ENCODE measurements at regions not wholly inside any gene's neighbourhood (a gene's known extent, or its start where the extent isn't known, plus 50 kb on each side); places are given as distances from the start of the nearest gene placed in this dataset.

DNA sequence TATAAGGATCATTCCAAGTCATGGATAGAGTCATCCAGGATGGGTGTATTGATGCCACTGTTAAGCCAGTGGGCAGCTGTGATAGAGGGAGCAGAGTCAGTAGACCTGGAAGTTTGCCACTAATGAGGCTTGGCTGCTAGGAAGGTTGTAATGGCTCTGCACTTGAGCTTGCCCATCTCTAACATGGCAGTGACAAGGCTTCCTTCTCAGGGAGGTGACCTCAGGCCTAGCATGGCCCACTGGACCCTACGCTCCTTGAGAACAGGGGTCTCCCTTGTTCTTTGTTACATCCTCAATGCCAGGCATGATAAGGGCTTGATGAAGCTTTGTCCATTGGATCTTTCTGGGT lies 155.1 kb downstream of the CD83 start (continued):
- TF ChIP-seq NRF1 (IDR thresholded peaks at IDR 0.05; ENCODE audit: low read depth, low read length) (no peak), TAF1 (IDR thresholded peaks at IDR 0.05; ENCODE audit: borderline replicate concordance, low read depth, low read length) (no peak)
- TF ChIP-seq, protein P1, sequence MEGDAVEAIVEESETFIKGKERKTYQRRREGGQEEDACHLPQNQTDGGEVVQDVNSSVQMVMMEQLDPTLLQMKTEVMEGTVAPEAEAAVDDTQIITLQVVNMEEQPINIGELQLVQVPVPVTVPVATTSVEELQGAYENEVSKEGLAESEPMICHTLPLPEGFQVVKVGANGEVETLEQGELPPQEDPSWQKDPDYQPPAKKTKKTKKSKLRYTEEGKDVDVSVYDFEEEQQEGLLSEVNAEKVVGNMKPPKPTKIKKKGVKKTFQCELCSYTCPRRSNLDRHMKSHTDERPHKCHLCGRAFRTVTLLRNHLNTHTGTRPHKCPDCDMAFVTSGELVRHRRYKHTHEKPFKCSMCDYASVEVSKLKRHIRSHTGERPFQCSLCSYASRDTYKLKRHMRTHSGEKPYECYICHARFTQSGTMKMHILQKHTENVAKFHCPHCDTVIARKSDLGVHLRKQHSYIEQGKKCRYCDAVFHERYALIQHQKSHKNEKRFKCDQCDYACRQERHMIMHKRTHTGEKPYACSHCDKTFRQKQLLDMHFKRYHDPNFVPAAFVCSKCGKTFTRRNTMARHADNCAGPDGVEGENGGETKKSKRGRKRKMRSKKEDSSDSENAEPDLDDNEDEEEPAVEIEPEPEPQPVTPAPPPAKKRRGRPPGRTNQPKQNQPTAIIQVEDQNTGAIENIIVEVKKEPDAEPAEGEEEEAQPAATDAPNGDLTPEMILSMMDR (IDR thresholded peaks at IDR 0.05): no peak

DNA sequence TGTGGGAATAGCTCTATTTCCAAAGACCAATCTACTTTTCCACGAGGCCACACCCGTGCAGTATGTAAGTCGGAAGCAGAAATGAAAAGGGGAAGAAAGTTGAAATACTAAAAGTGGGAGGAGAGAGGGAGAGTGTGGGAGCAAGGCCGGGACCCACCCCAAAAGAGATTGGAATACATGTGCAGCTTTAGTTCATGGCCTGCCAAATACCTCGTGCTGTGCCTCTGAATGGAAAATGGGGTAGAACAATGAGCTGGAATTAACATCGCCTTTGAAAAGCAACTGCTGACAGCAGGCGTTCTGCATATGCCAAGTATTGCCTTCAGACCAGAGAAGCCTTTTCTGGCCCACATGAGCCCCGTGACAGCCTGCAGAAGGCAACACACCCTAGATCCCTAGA lies 155.6 kb downstream of the CD83 start:
- TF ChIP-seq GATA2 (CRISPR knock-in tag; IDR thresholded peaks at IDR 0.05): no peak
- TF ChIP-seq RCOR1 (IDR thresholded peaks at IDR 0.05; ENCODE audit: low read length): no peak
- no peak for TF ChIP-seq MEF2A (IDR thresholded peaks at IDR 0.05; ENCODE audit: borderline replicate concordance, low read depth)
- no peak for TF ChIP-seq CHD2 (IDR thresholded peaks at IDR 0.05; ENCODE audit: low read length, partially characterized antibody)
- no peak for TF ChIP-seq FOSL2 (IDR thresholded peaks at IDR 0.05; ENCODE audit: borderline replicate concordance, low read depth)
- no peak for TF ChIP-seq TEAD4 (IDR thresholded peaks at IDR 0.05; ENCODE audit: borderline replicate concordance, insufficient read depth)
- Histone ChIP-seq H3K4me3 (ENCODE audit: low read depth in 2 of 2, low read length in 1 of 2) (no peak overlapping the region), H4K20me1 (ENCODE audit: insufficient read depth) (no peaks in the 10 kb centered on the region), H3K9ac (no peak overlapping the region), H3F3A (replicated peaks; ENCODE audit: insufficient read depth) (no peaks in the 10 kb centered on the region), H3K27me3 (ENCODE audit: insufficient read depth) (no peaks in the 10 kb centered on the region), H2AFZ (ENCODE audit: low read depth) (no peak overlapping the region), H3K9me2 (no peaks in the 10 kb centered on the region), H3K36me3 (replicated peaks in 1 of 2; ENCODE audit: control insufficient read depth in 1 of 2, insufficient read depth in 2 of 2, low read length in 1 of 2) (no peaks in the 10 kb centered on the region), H3K4me1 (ENCODE audit: control insufficient read depth in 1 of 2, insufficient read depth in 2 of 2, low read depth in 1 of 2, low read length in 1 of 2) (peaks cover 0 to 3% of the 10 kb centered on the region in 2 experiments; a peak in 1 of 4 replicates), H3K4me2 (no peak overlapping the region), H3K9me3 (no peaks in the 10 kb centered on the region), H3K79me2 (ENCODE audit: insufficient read depth) (no peaks in the 10 kb centered on the region), H3K27ac (ENCODE audit: low read depth in 2 of 2, low read length in 1 of 2) (no peak overlapping the region)
- 44% methylated on average over 8 of the region's 8 CpGs for WGBS (ENCODE audit: low lambda C conversion rate)
- no peak for DNase-seq
- CTCF ChIA-PET: no interaction called here
- POLR2A ChIA-PET: no interaction called here

DNA sequence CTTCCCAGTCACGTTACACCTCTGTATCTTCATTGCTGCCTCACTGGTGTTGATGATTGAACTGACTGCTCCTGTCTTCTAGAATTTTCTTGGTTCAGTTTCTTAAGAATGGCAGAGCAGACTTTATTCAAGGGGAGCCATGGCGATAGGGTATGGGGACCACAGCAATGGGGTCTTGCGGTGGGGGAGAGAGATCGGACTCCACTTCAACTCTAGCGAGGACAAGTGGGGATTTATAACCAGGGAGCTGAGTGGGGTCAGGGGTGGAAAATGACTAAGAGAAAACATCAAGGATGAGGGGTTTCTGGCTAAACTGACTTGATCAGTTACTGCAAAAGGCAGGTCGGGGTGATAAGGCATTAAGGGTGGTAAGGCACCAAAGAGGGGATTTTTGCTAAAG lies 156.4 kb downstream of the CD83 start:
- Histone ChIP-seq H3K27me3 (ENCODE audit: insufficient read depth) (no peaks in the 10 kb centered on the region), H3K36me3 (replicated peaks in 1 of 2; ENCODE audit: control insufficient read depth in 1 of 2, insufficient read depth in 2 of 2, low read length in 1 of 2) (no peaks in the 10 kb centered on the region), H3K4me1 (ENCODE audit: control insufficient read depth in 1 of 2, insufficient read depth in 2 of 2, low read depth in 1 of 2, low read length in 1 of 2) (peaks cover 0 to 3% of the 10 kb centered on the region in 2 experiments; a peak in 1 of 4 replicates), H3K4me3 (ENCODE audit: low read depth in 2 of 2, low read length in 1 of 2) (no peak overlapping the region), H4K20me1 (ENCODE audit: insufficient read depth) (no peaks in the 10 kb centered on the region), H3K9me2 (no peaks in the 10 kb centered on the region), H3K79me2 (ENCODE audit: insufficient read depth) (no peaks in the 10 kb centered on the region), H3K4me2 (no peak overlapping the region), H3K9ac (no peak overlapping the region), H3K9me3 (no peaks in the 10 kb centered on the region), H3K27ac (ENCODE audit: low read depth in 2 of 2, low read length in 1 of 2) (no peak overlapping the region), H2AFZ (ENCODE audit: low read depth) (no peak overlapping the region), H3F3A (replicated peaks; ENCODE audit: insufficient read depth) (no peaks in the 10 kb centered on the region)
- CTCF ChIA-PET: no interaction called here
- TF ChIP-seq SMC3 (IDR thresholded peaks at IDR 0.05; ENCODE audit: low read depth, low read length) (no peak), GABPA (IDR thresholded peaks at IDR 0.05; ENCODE audit: low read depth) (no peak), SIN3A (IDR thresholded peaks at IDR 0.05; ENCODE audit: borderline replicate concordance, low read depth, low read length) (no peak), ELF1 (IDR thresholded peaks at IDR 0.05) (no peak), EP300 (IDR thresholded peaks at IDR 0.05; ENCODE audit: borderline replicate concordance in 1 of 2, low read depth in 1 of 2, low read length in 1 of 2) (no peak), TAF1 (IDR thresholded peaks at IDR 0.05; ENCODE audit: borderline replicate concordance, low read depth, low read length) (no peak), RAD21 (IDR thresholded peaks at IDR 0.05; ENCODE audit: low read length) (no peak), YY1 (IDR thresholded peaks at IDR 0.05; ENCODE audit: low read depth) (no peak), CHD2 (IDR thresholded peaks at IDR 0.05; ENCODE audit: low read length, partially characterized antibody) (no peak), NFIC (IDR thresholded peaks at IDR 0.05; ENCODE audit: borderline replicate concordance) (no peak), FOXJ3 (CRISPR knock-in tag; IDR thresholded peaks at IDR 0.05) (no peak), MXI1 (IDR thresholded peaks at IDR 0.05; ENCODE audit: low read depth, low read length) (no peak), RXRA (IDR thresholded peaks at IDR 0.05; ENCODE audit: borderline replicate concordance, low read depth) (no peak), RFX5 (IDR thresholded peaks at IDR 0.05; ENCODE audit: low read length) (no peak), MEF2A (IDR thresholded peaks at IDR 0.05; ENCODE audit: borderline replicate concordance, low read depth) (no peak), NRF1 (IDR thresholded peaks at IDR 0.05; ENCODE audit: low read depth, low read length) (no peak)
- TF ChIP-seq, protein P2, sequence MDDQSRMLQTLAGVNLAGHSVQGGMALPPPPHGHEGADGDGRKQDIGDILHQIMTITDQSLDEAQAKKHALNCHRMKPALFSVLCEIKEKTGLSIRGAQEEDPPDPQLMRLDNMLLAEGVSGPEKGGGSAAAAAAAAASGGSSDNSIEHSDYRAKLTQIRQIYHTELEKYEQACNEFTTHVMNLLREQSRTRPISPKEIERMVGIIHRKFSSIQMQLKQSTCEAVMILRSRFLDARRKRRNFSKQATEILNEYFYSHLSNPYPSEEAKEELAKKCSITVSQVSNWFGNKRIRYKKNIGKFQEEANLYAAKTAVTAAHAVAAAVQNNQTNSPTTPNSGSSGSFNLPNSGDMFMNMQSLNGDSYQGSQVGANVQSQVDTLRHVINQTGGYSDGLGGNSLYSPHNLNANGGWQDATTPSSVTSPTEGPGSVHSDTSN (IDR thresholded peaks at IDR 0.05): no peak
- TF ChIP-seq, protein P3, sequence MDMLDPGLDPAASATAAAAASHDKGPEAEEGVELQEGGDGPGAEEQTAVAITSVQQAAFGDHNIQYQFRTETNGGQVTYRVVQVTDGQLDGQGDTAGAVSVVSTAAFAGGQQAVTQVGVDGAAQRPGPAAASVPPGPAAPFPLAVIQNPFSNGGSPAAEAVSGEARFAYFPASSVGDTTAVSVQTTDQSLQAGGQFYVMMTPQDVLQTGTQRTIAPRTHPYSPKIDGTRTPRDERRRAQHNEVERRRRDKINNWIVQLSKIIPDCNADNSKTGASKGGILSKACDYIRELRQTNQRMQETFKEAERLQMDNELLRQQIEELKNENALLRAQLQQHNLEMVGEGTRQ (IDR thresholded peaks at IDR 0.05; ENCODE audit: borderline replicate concordance, low read depth, low read length): no peak
- TF ChIP-seq, protein P4, sequence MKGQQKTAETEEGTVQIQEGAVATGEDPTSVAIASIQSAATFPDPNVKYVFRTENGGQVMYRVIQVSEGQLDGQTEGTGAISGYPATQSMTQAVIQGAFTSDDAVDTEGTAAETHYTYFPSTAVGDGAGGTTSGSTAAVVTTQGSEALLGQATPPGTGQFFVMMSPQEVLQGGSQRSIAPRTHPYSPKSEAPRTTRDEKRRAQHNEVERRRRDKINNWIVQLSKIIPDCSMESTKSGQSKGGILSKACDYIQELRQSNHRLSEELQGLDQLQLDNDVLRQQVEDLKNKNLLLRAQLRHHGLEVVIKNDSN (IDR thresholded peaks at IDR 0.05; ENCODE audit: borderline replicate concordance, low read depth): no peak
- POLR2A ChIA-PET: no interaction called here
- DNase-seq: no peak
- 59% methylated on average over 6 of the region's 6 CpGs for WGBS (ENCODE audit: low lambda C conversion rate)

Measured in SK-N-SH (cell line).